GM23248 (cell line): ENCODE measurements at regions not wholly inside any gene's neighbourhood (a gene's known extent, or its start where the extent isn't known, plus 50 kb on each side); places are given as distances from the start of the nearest gene placed in this dataset.

Experiments
- EZH2 ChIP-seq: fragments of 200-600 bp; sonication (generic); IDR thresholded peaks from 2 replicates; pipeline ENCODE4 v1.6.1; 2018; ENCODE audit warnings: antibody characterized with exemption, mild to moderate bottlenecking; ENCODE audit not compliant: insufficient read depth, poor library complexity, severe bottlenecking
- EZH2phosphoT487 ChIP-seq: fragments of 200-600 bp; sonication (generic); IDR thresholded peaks from 2 replicates; pipeline ENCODE4 v1.6.1; 2018; ENCODE audit warnings: antibody characterized with exemption, moderate library complexity, mild to moderate bottlenecking, low read depth; ENCODE audit not compliant: insufficient read depth

- no peak for TF ChIP-seq EZH2phosphoT487
- no peak for TF ChIP-seq EZH2
Measured at GRCh38 chr13:33351319-33351718, 65.8 kb upstream of the STARD13 start.
